ENCODE measurements at regions not wholly inside any gene's neighbourhood (a gene's known extent, or its start where the extent isn't known, plus 50 kb on each side); places are given as distances from the start of the nearest gene placed in this dataset.

GRCh38 chr13:73793361-73793760 is 340.8 kb downstream of the KLF12 start:
- H3K9me3 ChIP-seq = no peaks in the 10 kb centered on the region
- H3K27me3 ChIP-seq (replicated peaks; ENCODE audit: control insufficient read depth, insufficient read depth, low read length) = no peaks in the 10 kb centered on the region
- BruUV-seq (replicated peaks) = no TSS peak
- no peak for DNase-seq
- POLR2A ChIA-PET = no interaction called here
- CTCF ChIA-PET = no interaction called here
- Mint-ChIP-seq H3K27ac (ENCODE audit: unreplicated experiment) (no peak overlapping the region), H3K27me3 (ENCODE audit: insufficient read depth, unreplicated experiment) (no peaks in the 10 kb centered on the region), H3K4me1 (ENCODE audit: low read depth, unreplicated experiment) (no peaks in the 10 kb centered on the region), H3K4me3 (ENCODE audit: unreplicated experiment) (no peak overlapping the region), H3K36me3 (ENCODE audit: insufficient read depth, unreplicated experiment) (no peaks in the 10 kb centered on the region), H3K9me3 (ENCODE audit: unreplicated experiment) (no peaks in the 10 kb centered on the region)
- no peaks in the 10 kb centered on the region for H3K36me3 ChIP-seq (ENCODE audit: control insufficient read depth, insufficient read depth, low read length)
- H3K4me3 ChIP-seq (ENCODE audit: low read depth, low read length) = no peak overlapping the region
- intact Hi-C loops (cut with micrococcal nuclease; ENCODE audit: unreplicated experiment) = no loop called here
- TF ChIP-seq, protein P1, sequence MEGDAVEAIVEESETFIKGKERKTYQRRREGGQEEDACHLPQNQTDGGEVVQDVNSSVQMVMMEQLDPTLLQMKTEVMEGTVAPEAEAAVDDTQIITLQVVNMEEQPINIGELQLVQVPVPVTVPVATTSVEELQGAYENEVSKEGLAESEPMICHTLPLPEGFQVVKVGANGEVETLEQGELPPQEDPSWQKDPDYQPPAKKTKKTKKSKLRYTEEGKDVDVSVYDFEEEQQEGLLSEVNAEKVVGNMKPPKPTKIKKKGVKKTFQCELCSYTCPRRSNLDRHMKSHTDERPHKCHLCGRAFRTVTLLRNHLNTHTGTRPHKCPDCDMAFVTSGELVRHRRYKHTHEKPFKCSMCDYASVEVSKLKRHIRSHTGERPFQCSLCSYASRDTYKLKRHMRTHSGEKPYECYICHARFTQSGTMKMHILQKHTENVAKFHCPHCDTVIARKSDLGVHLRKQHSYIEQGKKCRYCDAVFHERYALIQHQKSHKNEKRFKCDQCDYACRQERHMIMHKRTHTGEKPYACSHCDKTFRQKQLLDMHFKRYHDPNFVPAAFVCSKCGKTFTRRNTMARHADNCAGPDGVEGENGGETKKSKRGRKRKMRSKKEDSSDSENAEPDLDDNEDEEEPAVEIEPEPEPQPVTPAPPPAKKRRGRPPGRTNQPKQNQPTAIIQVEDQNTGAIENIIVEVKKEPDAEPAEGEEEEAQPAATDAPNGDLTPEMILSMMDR (IDR thresholded peaks at IDR 0.05; ENCODE audit: insufficient read depth in 1 of 2, low read depth in 1 of 2, low read length in 1 of 2, severe bottlenecking in 1 of 2, unreplicated experiment in 1 of 2) = no peak
- H3K4me1 ChIP-seq = no peaks in the 10 kb centered on the region

- POLR2A ChIA-PET = no interaction called here
- H3K4me3 ChIP-seq (ENCODE audit: low read depth, low read length) = no peak overlapping the region
- no peak overlapping the region for H3K4me3 Mint-ChIP-seq (ENCODE audit: unreplicated experiment)
- DNase-seq = no peak
- H3K9me3 ChIP-seq = no peaks in the 10 kb centered on the region
- CTCF ChIA-PET = no interaction called here
- H3K36me3 ChIP-seq (ENCODE audit: control insufficient read depth, insufficient read depth, low read length) = no peaks in the 10 kb centered on the region
- BruUV-seq (replicated peaks) = no TSS peak
- H3K9me3 Mint-ChIP-seq (ENCODE audit: unreplicated experiment) = no peaks in the 10 kb centered on the region
- no peaks in the 10 kb centered on the region for H3K4me1 ChIP-seq
- intact Hi-C loops (cut with micrococcal nuclease; ENCODE audit: unreplicated experiment) = no loop called here
- H3K27me3 Mint-ChIP-seq (ENCODE audit: insufficient read depth, unreplicated experiment) = no peaks in the 10 kb centered on the region
- no peaks in the 10 kb centered on the region for H3K36me3 Mint-ChIP-seq (ENCODE audit: insufficient read depth, unreplicated experiment)
- no peak overlapping the region for H3K27ac Mint-ChIP-seq (ENCODE audit: unreplicated experiment)
- TF ChIP-seq, protein P1 (IDR thresholded peaks at IDR 0.05; ENCODE audit: insufficient read depth in 1 of 2, low read depth in 1 of 2, low read length in 1 of 2, severe bottlenecking in 1 of 2, unreplicated experiment in 1 of 2) = no peak
- no peaks in the 10 kb centered on the region for H3K4me1 Mint-ChIP-seq (ENCODE audit: low read depth, unreplicated experiment)
- H3K27me3 ChIP-seq (replicated peaks; ENCODE audit: control insufficient read depth, insufficient read depth, low read length) = no peaks in the 10 kb centered on the region
Observed at GRCh38 chr13:73792796-73793195, 341.4 kb downstream of the KLF12 start.

- Histone ChIP-seq H3K4me3 (ENCODE audit: low read depth, low read length) (no peak overlapping the region), H3K9me3 (no peaks in the 10 kb centered on the region), H3K27me3 (replicated peaks; ENCODE audit: control insufficient read depth, insufficient read depth, low read length) (no peaks in the 10 kb centered on the region), H3K36me3 (ENCODE audit: control insufficient read depth, insufficient read depth, low read length) (no peaks in the 10 kb centered on the region), H3K4me1 (peaks cover 5% of the 10 kb centered on the region; the same call in 1 of the 2 replicates)
- Mint-ChIP-seq H3K9me3 (ENCODE audit: unreplicated experiment) (no peaks in the 10 kb centered on the region), H3K27ac (ENCODE audit: unreplicated experiment) (no peak overlapping the region), H3K4me3 (ENCODE audit: unreplicated experiment) (no peak overlapping the region), H3K4me1 (ENCODE audit: low read depth, unreplicated experiment) (peaks cover 7% of the 10 kb centered on the region), H3K27me3 (ENCODE audit: insufficient read depth, unreplicated experiment) (no peaks in the 10 kb centered on the region), H3K36me3 (ENCODE audit: insufficient read depth, unreplicated experiment) (no peaks in the 10 kb centered on the region)
- ChIA-PET CTCF (no interaction called here), POLR2A (no interaction called here)
- no peak for DNase-seq
- no TSS peak for BruUV-seq (replicated peaks)
- intact Hi-C loops (cut with micrococcal nuclease; ENCODE audit: unreplicated experiment) = no loop called here
- TF ChIP-seq, protein P1 (IDR thresholded peaks at IDR 0.05; ENCODE audit: insufficient read depth in 1 of 2, low read depth in 1 of 2, low read length in 1 of 2, severe bottlenecking in 1 of 2, unreplicated experiment in 1 of 2) = no peak
Observed at GRCh38 chr13:73782450-73783449, 351.5 kb downstream of the KLF12 start.

All from Caco-2 (cell line).